ENCODE measurements at regions not wholly inside any gene's neighbourhood (a gene's known extent, or its start where the extent isn't known, plus 50 kb on each side); places are given as distances from the start of the nearest gene placed in this dataset.

DNA sequence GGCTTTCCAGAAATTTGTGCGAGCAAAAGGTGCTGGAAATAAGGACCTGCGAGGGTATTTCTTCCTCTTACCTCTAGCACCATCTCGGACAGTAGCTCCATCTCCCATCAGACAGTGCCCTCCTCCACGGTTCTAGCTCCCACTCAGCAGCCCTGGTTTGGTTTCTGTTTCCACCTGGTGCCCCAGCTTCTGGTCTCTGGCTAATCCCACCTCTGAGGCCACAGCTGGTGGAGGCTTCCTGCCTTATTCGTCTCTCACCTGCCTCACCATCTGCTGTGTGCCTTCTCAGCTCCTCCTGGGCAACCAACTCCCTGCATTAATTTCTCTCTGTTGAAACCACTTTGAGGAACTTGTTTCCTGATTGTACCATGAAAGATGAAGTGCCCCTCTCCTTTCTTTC, 162.4 kb upstream of the CDYL start:
- no peak for DNase-seq

DNA sequence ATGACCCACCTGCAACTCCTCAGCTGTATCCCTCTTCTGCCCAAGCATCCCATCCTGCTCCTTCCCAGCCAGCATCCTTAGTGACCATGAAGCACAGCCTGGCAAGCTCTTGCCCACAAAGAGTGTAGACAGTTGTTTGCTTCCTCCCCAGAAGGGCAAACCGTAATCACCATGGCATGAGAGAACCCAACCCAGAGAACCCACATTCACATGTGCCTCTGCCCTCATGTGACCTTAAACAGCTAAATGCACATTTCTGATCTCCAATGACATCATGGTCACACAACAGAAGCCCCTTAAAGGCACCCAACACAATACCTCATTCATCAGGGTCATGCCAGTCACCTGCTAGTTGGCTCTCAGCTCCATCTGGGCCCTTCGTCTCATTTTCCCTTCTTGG, 162.8 kb upstream of the CDYL start:
- no peak for DNase-seq

DNA sequence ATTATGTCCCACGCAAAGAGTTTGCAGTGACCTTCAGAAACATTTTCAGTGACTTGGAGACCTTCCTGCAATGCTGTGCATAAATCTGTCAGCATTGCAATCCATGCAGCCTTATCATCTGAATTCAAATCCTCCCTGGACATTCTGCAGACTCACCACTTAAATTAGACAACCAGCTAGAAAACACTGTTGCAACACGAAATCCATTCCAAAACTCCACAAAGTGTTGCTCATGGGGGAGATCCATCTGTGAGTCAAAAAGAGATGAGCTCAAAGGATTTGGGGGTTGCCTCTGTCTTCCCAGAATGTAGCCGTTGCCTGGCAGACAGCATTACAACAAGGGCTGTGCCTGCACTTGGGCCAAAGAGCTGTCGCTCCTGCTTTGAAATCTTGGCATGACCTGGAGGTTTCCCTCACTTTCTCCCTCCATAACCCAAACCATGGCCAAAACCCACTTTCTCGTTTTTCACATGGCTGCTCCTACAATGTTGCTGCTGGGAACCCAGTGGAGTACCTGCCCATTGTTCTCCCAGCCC, 163.5 kb upstream of the CDYL start:
- no peak for DNase-seq

DNA sequence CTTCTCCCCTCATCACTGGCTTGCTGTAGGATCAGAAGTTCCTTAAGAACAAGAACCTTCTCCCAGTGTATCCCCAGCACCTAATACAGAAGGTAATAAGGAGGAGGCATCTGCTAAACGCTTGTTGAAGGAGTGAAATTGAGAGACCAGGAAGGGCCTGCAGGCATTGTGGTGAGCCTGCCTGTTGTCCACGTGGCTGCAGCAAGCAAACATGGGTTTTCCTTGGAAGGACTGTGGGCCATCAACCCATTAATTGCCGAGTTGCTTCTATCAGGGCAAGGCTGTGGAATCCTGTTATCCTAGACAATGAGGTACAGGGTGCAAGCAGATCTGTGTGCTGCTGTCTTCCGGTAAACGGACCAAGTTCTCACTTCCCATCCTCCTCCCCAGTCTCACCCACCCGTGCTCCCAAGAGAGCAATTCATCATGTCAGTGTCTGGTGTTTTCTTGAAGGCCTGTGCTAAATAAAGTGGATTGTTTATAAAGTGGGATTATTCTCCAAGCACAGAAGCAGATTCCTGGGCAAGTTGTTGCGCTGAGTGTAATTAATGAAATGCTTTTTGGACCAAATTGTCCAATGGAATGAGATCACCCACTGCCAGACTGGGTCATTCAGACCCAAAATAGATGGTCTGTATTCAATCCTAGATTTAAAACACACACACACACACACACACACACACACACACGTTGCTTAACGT, 164.6 kb upstream of the CDYL start:
- no peak for DNase-seq

DNA sequence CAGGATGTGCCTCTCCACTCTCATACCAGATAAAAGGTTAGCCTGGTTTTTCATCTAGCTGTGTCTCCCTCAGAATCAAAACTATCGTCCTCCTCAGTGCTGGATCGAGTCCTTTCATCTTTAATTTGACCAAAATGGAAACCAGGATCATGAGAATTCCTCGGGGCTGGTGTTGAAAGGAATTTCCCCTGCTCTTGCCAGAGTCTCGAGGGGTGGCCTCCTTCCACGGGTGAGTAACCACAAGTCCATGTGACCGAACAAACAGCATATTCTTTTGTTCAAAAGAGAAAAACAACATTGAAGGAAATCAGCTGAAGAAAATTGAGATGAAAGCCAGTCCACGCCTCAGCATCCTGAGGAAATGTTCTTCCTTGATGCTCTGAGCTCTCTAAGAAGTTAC, 165.9 kb upstream of the CDYL start:
- no peak for DNase-seq

DNA sequence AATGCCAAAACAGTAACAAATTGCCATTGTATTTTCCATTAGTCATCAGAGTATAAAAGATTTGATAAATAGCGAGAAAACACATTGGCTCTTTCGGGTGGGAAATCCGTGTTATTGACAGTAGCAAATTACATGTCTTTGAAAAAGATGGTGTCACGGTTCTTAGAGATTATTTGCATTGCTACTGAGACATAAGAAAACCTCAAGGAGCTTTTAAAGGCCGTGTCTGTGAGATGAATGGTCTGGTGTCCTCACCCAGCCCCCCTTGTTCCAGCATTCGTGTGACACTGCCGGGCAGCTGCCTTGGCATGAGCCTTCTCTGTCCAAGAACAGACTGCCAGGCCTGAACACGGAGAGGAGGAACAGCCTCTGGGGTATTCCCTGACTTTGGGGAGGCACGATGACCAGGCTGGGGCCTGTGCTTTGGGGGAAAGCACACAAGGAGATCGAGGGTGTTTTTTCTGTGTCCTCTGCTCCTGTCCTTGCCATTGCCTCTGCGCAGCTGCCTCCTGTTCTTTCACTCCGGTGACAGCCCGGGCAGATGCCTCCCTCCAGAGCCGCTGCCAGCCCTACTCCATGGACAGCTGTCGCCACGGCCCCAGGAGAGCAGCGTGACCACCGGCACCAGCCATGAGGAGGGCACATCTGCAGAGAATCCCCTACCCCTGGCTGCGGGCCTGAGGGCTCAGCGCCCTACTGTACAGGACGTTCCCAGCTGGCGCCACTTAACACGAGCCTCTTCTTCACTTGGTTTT, 167.7 kb upstream of the CDYL start:
- DNase-seq, result no peak

DNA sequence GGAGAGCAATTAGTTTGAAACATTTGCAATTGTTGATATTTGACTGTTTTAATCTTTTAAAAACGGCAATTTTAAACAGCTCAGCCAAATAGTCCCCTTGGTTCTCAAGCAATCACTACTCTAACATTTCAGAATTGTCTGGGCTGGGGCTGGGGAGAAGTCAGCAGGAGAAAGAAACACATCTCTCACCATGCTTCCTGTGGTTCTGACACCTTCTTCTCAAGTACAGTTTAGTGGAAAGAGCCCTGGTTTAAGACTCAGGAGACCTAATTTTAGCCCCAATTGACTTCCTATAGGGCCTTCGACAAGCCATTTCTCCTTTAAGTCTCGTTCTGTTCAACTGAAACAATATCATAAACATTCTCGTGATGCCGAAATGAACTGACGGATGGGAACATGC, 168.4 kb upstream of the CDYL start:
- peak; percentile 35 for DNase-seq

DNA sequence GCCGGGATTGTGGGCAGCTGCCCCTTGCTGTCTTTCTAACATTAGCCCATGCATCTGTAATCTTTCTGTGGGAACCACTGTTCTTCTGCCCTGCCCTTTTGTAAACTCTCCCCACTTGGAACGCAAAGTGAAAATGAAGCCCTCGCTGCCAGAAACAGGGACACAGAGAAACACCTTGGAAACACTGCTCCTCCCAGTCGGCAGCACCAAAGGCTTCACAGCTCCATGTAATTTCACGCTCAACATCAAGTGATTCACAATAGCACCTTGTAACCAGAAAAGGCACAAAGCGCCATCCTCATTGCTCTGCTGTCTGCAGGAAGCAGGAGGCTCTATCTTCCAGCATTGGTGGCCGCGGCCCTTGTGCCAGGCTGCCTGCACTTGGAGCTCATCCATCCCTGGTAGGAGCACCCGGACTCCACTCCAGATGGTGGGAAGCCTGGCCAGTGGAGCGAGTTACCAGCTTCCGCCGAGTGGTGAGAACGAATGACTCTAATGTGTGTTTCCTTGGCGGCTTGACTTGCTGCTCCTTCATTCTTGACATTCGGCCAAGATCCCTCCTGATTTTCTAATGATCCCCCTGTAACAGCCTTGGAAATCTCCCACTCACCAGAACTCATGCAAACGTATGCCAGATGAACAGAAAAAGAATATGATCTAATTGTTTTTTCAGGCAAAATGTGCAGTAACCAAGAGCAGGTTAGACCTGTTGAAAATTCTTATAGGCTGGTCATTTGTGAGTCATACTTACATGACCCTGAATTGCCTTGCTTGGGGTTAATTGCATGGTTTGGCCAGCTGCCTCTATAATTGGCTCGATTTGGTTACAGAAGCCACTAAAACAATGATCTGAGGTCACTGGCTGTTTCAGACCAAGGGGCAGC, 169.1 kb upstream of the CDYL start:
- DNase-seq, result no peak

DNA sequence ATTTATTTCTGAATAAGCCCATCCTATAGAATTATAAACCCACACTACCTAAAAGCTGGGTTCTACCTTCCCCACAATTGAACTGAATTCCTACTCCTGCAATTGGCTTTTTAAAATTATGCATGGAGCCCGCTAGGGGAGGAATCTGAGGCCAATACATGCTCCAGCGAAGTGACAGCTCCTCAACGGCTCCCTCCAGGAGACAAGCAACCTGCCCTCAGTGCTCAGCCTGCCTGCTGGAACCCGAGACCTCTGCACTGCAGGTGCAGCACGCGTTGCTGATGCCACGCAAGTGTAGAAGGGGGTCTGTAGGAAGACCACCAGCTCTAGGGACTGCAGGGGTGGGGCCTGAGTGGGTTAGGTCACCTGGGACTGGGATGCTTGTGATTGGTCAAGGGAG, 170.2 kb upstream of the CDYL start:
- no peak for DNase-seq

DNA sequence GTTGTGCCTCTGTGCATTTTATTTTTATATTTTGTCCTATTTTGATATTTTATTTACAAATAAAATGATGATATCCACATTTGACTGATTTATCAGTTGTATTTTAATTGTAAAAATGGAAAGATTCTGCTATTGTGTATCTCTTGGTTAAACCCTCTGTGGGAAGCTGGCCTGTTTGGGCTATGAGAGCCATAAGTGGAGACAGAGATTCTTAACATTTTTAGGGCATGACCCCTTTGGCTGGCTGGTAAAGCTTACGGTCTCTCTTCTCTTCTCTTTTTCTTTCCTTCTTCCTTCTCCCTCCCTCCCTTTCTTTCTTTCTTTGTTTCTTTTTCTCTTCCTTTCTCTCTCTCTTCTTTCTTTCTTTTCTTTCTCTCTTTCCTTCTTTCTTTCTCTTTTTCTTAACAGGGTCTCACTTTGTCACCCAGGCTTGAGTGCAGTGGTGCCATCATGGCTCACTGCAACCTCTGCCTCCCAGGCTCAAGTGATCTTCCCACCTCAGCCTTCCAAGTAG, 172.3 kb upstream of the CDYL start:
- no peak for DNase-seq

DNA sequence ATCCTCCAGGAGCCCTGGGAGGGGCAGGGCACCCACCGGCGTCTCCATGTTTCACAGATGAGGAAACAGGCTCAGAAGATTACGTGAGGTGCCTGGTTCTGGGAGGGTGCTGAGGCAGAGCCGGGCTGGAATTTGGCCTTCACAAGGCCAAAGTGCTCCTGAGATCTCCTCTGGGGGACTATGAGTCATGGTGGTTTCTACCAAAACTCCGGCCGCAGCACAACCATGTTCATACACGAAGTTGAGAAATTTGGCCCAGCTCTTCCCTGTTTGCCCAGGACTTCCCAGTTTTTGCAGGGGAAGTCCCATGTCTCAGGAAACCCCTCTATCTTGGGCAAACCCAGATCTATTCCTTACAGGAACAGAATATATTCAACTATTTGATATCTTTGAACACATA, 172.9 kb upstream of the CDYL start:
- DNase-seq, result no peak

DNA sequence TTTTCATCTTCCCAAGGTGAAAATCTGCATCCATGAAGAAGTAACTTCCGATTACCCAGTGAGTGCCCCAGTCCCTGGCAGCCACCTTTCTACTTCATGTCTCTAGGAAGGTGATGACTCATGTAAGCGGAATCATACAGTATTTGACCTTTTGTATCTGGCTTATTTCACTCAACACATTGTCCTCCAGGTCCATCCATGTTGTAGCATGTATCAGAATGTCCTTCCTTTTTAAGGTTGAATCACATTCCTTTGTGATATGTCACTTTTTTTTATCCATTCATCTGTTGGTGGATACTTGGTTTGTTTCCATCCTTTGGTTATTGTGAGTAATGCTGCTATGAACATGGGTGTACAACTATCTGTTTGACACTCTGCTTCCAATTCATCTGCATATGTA, 176.3 kb upstream of the CDYL start:
- no peak for DNase-seq

DNA sequence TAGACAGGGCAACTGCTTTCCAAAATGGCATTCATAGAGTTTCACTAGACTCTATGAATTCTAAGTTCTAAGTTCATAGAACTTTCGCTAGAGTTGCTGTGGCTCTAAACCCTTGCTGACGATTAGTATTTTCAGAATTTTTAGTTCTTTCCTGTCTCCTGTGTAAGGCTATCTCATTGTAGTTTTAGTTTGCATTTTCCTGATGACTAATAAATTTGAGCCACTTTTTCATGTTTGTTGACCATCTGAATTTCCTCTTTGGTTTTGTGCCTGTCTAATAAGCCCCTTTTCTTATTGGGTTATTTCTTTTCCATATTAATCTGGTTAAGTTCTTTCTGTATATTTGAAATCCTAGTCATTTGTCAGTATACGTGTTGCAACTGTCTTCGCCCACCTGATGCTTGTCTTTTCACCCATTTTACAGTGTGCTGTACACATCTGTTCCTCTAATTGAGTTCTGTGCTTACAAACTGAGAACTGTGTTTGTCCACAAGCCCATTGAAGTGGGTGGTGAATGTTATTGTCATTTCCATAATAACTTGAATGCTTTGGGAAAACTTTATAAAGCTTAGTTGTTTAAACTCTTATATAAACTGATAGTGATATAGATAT, 177.7 kb upstream of the CDYL start:
- DNase-seq, result no peak

DNA sequence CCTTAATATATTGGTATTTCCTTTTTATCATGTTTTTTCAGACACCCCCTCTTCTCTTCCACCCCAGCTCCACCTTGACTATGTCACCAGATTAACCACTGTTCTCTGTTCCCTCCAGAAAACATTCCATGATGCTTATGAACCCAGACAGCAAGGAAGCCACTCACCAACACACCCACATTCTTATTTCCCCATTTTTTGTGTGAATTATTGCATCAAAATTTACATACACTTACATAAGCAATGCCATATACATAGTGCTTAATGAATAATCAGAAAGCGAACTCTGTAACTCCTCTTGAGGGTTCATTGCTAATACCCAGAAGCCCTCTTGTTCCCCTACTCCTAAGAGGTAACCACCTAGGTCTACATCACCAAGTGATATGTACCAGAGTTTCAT, 182.3 kb upstream of the CDYL start:
- no peak for DNase-seq

DNA sequence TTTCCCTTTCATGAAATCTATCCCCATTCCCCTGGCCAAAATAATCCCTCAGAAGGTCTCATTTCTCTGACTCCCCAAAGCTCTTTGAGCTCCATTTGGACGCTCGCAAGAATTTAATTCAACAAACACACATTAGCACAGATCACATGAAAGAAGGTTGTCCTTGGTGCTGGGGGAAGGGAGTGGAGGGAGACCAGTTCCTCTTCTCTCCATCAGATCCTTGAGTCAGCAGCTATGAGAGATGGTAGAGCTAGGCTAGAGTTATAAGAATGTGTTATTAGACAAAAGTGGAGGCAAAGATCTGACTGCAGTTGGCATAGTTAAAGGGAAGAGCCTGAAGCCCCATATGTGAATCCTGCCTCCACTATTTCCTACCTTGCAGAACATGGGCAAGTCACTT, 184.2 kb upstream of the CDYL start:
- no peak for DNase-seq

DNA sequence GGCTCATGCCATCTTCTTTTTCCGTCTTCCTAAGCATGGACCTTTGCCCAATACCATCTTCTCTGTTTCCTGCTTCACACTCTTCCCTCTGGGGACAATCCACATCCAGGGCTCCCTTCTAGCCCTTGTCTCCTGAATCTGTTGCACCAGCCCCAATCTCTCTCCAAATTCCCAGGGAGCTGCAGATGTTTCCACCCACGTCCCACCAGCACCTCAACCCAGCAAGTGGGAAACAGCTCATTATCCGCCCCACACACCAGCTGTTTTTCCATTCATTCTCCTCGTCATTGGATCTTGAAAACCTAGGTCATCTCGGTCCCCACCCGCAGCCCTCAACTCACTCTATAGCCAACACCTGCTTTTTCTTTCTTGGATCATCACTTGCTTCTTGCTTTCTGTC, 185.0 kb upstream of the CDYL start:
- no peak for DNase-seq

DNA sequence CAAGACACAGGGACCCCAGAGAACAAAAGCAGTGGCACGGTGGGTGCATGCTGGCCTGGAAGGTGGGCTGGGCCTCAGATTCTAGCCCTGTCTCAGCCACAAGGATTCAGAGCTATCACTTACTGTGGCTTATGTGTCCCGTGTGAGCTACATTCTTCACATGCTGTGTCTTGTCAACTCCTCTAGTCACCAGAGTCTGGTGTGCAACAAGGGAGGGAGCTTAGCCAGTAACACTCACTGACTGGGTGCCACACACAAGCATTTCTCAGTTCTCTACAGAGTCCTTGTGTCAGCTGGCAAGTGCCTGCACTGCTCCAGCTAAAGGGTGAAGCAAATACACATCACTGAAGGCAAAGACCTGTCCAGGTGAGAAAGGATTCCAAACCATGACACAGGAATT, 186.9 kb upstream of the CDYL start:
- no peak for DNase-seq

DNA sequence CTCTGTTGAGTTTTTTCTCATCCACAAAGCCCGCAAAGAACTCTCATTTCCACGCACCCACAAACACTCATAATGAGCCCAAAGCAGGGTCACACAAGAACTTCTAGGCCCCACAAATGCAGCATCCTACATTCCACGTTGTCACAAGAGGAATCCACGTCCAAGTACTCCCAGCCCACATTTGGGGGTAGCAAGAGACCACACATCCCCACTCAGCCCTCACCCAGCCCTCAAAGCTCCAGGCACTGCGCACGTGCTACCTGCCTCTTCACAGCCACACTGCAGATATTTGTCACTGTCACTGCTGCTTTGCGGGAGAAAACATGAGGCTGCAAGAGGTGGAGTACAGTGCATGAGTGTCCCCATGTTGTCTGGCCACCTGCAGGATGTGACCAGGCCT, 187.6 kb upstream of the CDYL start:
- DNase-seq, result no peak

DNA sequence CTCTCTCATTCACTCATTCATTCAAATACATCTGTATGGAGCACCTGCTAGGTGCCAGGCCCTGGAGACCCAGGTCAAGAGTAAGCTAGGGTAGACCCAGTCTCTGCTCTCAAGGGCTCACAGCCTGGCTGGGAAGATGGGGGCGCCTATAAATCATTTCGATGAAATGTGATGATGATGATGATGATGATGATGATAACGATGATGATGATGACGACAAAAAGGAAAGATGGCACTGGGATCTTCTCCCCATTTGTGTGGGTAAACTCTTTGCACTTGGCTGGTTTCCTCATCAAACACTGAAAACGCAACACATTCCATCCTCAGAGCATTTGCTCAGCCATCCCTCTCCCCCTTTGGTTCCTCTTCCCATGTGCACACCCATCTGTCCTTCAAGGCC, 188.0 kb upstream of the CDYL start:
- no peak for DNase-seq

DNA sequence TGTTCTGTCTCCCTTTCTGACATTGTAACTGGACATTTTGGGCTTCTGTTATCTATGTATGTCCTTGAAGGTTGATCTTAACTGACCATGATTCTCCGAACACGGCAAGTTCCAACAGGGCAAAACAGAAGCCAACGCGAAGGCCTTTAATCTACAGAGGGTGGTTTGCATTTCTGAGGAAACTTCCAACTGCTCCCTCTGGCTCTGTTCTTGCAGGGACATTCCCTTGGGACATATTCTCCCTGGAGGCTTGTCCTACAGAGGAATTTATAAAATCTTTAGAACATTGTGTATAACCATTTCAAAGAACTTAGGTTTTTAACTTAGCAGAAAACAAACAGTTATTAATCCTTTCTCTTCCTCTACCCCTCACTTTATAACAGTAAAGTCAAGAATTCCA, 189.0 kb upstream of the CDYL start:
- DNase-seq, result no peak

DNA sequence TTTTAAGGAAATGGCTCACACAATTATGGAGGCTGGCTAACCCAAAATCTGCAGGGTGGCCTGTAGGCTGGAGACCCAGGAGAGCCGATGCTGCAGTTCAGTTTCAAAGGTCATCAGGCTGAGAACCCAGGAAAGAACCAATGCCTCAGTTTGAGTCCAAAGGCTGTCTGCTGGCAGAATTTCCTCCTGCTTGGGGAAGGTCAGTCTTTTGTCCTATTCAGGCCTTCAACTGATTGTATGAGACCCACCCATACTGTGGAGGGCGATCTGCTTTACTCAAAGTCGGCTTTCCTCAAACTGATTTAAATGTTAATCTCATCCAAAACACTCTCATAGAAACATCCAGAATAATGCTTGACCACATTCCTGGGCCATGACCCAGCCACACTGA, 189.7 kb upstream of the CDYL start:
- DNase-seq, result no peak

DNA sequence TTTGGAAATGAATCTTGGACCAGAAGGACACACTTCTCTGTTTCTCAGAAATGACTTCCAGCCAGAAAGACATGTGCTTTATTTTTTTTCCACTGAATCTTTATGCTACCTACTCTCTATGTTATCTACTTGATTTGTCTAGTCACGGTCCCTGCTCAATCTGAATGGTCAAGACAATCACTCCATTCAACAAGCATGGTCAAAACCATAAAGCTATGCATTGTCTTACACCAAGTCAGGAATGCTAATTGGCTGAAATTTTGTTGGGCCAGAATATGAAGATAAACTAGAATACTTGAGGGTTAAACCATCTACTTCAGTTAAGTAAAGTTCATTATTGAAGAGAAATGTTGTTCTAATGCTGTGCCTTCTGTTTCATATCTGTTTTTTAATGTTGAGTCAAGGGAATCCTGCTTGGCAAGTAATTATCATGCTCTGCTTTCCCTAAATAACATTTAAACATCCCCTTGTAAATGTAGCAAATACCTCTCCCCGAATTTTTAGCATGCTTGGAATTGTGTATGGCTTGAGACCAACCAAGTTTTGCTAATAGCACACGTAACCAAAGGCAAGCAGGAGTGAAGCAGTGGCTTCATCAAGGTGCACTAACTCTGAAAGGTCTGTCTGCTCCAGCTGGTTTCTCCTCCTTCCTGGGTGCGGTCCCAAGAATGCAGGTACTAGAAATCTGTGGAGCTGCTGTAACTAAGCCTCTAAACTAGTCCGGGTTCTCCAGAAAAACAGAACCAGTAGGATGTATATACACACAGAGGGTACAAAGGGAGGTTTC, 190.3 kb upstream of the CDYL start:
- DNase-seq, result no peak
